Mesothelial cell of epicardium (in vitro differentiated cells): ENCODE measurements at regions not wholly inside any gene's neighbourhood (a gene's known extent, or its start where the extent isn't known, plus 50 kb on each side); places are given as distances from the start of the nearest gene placed in this dataset.

Experiments
- DNase-seq, 2 experiments: peaks; one replicate each; pipeline ENCODE4 v3.0.0; 2021; ENCODE audit warnings: low spot score in 2 of 2; ENCODE audit not compliant: unreplicated experiment in 2 of 2
- H3K27ac Mint-ChIP-seq: 2 replicates; pipeline ENCODE4 v1.8.0; 2021; ENCODE audit warnings: mixed read lengths
- H3K27me3 Mint-ChIP-seq: 2 replicates; pipeline ENCODE4 v1.8.0; 2021; ENCODE audit warnings: low read depth, mixed read lengths
- H3K36me3 Mint-ChIP-seq: 2 replicates; pipeline ENCODE4 v1.8.0; 2021; ENCODE audit warnings: mixed read lengths
- H3K4me1 Mint-ChIP-seq: 2 replicates; pipeline ENCODE4 v1.8.0; 2021; ENCODE audit warnings: mixed read lengths
- H3K4me3 Mint-ChIP-seq: 2 replicates; pipeline ENCODE4 v1.8.0; 2021; ENCODE audit warnings: mild to moderate bottlenecking, moderate library complexity, mixed read lengths
- H3K9me3 Mint-ChIP-seq: 2 replicates; pipeline ENCODE4 v1.8.0; 2021; ENCODE audit warnings: mixed read lengths
- CTCF ChIP-seq: fragments of 200-600 bp; sonication (generic); IDR thresholded peaks from one replicate; pipeline ENCODE4 v1.5.0; 2021; ENCODE audit warnings: antibody characterized with exemption; ENCODE audit not compliant: unreplicated experiment

GRCh38 chr7:130970696-130971095 is 236.7 kb upstream of the KLF14 start:
- Mint-ChIP-seq H3K27me3 (no peaks in the 10 kb centered on the region), H3K27ac (no peak overlapping the region), H3K4me3 (no peak overlapping the region), H3K9me3 (peaks cover 26% of the 10 kb centered on the region), H3K4me1 (no peaks in the 10 kb centered on the region), H3K36me3 (peaks cover 5% of the 10 kb centered on the region)
- no peak for TF ChIP-seq CTCF
- no peak for DNase-seq

- Mint-ChIP-seq H3K4me3 (no peak overlapping the region), H3K27me3 (no peaks in the 10 kb centered on the region), H3K27ac (no peak overlapping the region), H3K36me3 (peaks cover 7% of the 10 kb centered on the region), H3K9me3 (peaks cover 28% of the 10 kb centered on the region), H3K4me1 (no peaks in the 10 kb centered on the region)
- DNase-seq = no peak
- no peak for TF ChIP-seq CTCF
Observed at GRCh38 chr7:130971297-130971696, 237.3 kb upstream of the KLF14 start.

- no peak for TF ChIP-seq CTCF
- no peak for DNase-seq
- H3K36me3 Mint-ChIP-seq = peaks cover 9% of the 10 kb centered on the region
- peaks cover 28% of the 10 kb centered on the region for H3K9me3 Mint-ChIP-seq
- no peaks in the 10 kb centered on the region for H3K27me3 Mint-ChIP-seq
- H3K4me1 Mint-ChIP-seq = no peaks in the 10 kb centered on the region
- no peak overlapping the region for H3K4me3 Mint-ChIP-seq
- no peak overlapping the region for H3K27ac Mint-ChIP-seq
Observed at GRCh38 chr7:130972201-130972600, 238.2 kb upstream of the KLF14 start.

- peaks cover 28% of the 10 kb centered on the region for H3K9me3 Mint-ChIP-seq
- H3K27ac Mint-ChIP-seq = no peak overlapping the region
- H3K27me3 Mint-ChIP-seq = no peaks in the 10 kb centered on the region
- no peak overlapping the region for H3K4me3 Mint-ChIP-seq
- peaks cover 9% of the 10 kb centered on the region for H3K36me3 Mint-ChIP-seq
- no peak for TF ChIP-seq CTCF
- DNase-seq = no peak
- no peaks in the 10 kb centered on the region for H3K4me1 Mint-ChIP-seq
Observed at GRCh38 chr7:130973637-130974036, 239.6 kb upstream of the KLF14 start.

GRCh38 chr7:130974169-130974568 is 240.2 kb upstream of the KLF14 start:
- Mint-ChIP-seq H3K27ac (no peak overlapping the region), H3K27me3 (no peaks in the 10 kb centered on the region), H3K9me3 (peaks cover 28% of the 10 kb centered on the region), H3K4me3 (no peak overlapping the region), H3K4me1 (no peaks in the 10 kb centered on the region), H3K36me3 (peaks cover 9% of the 10 kb centered on the region)
- no peak for DNase-seq
- no peak for TF ChIP-seq CTCF

- DNase-seq = no peak
- no peaks in the 10 kb centered on the region for H3K4me1 Mint-ChIP-seq
- TF ChIP-seq CTCF = no peak
- H3K27ac Mint-ChIP-seq = no peak overlapping the region
- no peak overlapping the region for H3K4me3 Mint-ChIP-seq
- peaks cover 28% of the 10 kb centered on the region for H3K9me3 Mint-ChIP-seq
- H3K36me3 Mint-ChIP-seq = peaks cover 9% of the 10 kb centered on the region
- no peaks in the 10 kb centered on the region for H3K27me3 Mint-ChIP-seq
Observed at GRCh38 chr7:130974794-130975193, 240.8 kb upstream of the KLF14 start.
